GM12865 (cell line): ENCODE measurements at regions not wholly inside any gene's neighbourhood (a gene's known extent, or its start where the extent isn't known, plus 50 kb on each side); places are given as distances from the start of the nearest gene placed in this dataset.

Source experiments
- DNase-seq: peaks from one replicate; pipeline ENCODE4 v3.0.0; 2010; ENCODE audit warnings: low read depth
- H3K4me3 ChIP-seq: 2 replicates; pipeline ENCODE4 v1.5.1; 2011; ENCODE audit warnings: mild to moderate bottlenecking, low read depth, low read length, control low read depth
- CTCF ChIP-seq: IDR thresholded peaks from 2 replicates; pipeline ENCODE4 v1.5.1; 2011; ENCODE audit warnings: low read length, control low read depth, low read depth, inconsistent platforms; ENCODE audit not compliant: insufficient read depth; ENCODE audit errors: missing control alignments

- DNase-seq = no peak
- no peak for TF ChIP-seq CTCF
- no peak overlapping the region for H3K4me3 ChIP-seq
Measured at GRCh38 chr1:218812360-218812759, 361.3 kb upstream of the LYPLAL1 start.

- no peak for TF ChIP-seq CTCF
- no peak overlapping the region for H3K4me3 ChIP-seq
- no peak for DNase-seq
Measured at GRCh38 chr1:218813237-218813636, 360.4 kb upstream of the LYPLAL1 start.

GRCh38 chr1:218815076-218815475 is 358.6 kb upstream of the LYPLAL1 start:
- H3K4me3 ChIP-seq = no peak overlapping the region
- DNase-seq = no peak
- no peak for TF ChIP-seq CTCF

GRCh38 chr1:218817071-218817470 is 356.6 kb upstream of the LYPLAL1 start:
- DNase-seq = no peak
- no peak for TF ChIP-seq CTCF
- H3K4me3 ChIP-seq = no peak overlapping the region

GRCh38 chr1:218817691-218818465 is 355.8 kb upstream of the LYPLAL1 start:
- no peak for DNase-seq
- TF ChIP-seq CTCF = no peak
- no peak overlapping the region for H3K4me3 ChIP-seq

- no peak overlapping the region for H3K4me3 ChIP-seq
- DNase-seq = no peak
- TF ChIP-seq CTCF = no peak
Measured at GRCh38 chr1:218823291-218823900, 350.3 kb upstream of the LYPLAL1 start.
